ENCODE measurements at regions not wholly inside any gene's neighbourhood (a gene's known extent, or its start where the extent isn't known, plus 50 kb on each side); places are given as distances from the start of the nearest gene placed in this dataset.

GRCh38 chr16:22757202-22757601, 56.8 kb upstream of the HS3ST2 start:
- TF ChIP-seq, protein P1, sequence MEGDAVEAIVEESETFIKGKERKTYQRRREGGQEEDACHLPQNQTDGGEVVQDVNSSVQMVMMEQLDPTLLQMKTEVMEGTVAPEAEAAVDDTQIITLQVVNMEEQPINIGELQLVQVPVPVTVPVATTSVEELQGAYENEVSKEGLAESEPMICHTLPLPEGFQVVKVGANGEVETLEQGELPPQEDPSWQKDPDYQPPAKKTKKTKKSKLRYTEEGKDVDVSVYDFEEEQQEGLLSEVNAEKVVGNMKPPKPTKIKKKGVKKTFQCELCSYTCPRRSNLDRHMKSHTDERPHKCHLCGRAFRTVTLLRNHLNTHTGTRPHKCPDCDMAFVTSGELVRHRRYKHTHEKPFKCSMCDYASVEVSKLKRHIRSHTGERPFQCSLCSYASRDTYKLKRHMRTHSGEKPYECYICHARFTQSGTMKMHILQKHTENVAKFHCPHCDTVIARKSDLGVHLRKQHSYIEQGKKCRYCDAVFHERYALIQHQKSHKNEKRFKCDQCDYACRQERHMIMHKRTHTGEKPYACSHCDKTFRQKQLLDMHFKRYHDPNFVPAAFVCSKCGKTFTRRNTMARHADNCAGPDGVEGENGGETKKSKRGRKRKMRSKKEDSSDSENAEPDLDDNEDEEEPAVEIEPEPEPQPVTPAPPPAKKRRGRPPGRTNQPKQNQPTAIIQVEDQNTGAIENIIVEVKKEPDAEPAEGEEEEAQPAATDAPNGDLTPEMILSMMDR (IDR thresholded peaks at IDR 0.05) = no peak
- no peak for TF ChIP-seq POLR2A (IDR thresholded peaks at IDR 0.05)
- TF ChIP-seq POLR2AphosphoS5 (IDR thresholded peaks at IDR 0.05) = no peak

Data from upper lobe of left lung (tissue), 4 donors.